ENCODE measurements at regions not wholly inside any gene's neighbourhood (a gene's known extent, or its start where the extent isn't known, plus 50 kb on each side); places are given as distances from the start of the nearest gene placed in this dataset.
"Not testable (repeated sequence)": the region's sequence is repeated elsewhere in the genome, so short reads cannot be mapped to it uniquely, and the experiment has no call there.

DNA sequence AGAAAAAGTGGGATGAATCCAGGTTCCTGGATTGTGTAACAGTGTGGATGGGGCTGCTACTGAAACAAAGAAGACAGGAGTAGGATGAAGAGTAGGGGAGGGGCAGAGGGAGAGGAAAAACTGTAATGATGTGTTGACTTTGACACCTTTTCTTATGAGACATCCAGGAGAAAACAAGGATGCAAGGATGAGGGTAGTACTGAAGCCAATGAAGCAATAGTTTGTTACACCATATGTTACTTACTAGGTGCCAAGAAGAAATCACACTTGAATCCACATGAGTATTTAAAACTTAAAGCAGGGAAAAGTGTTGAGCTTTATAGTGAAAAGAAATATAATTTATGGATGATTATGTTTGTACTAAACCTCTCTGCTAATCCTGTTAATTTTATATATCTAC lies 420.6 kb downstream of the ARL4A start:
- Mint-ChIP-seq H3K4me1 (ENCODE audit: low read depth) (no peaks in the 10 kb centered on the region), H3K36me3 (ENCODE audit: low read depth) (no peaks in the 10 kb centered on the region), H3K9me3 (no peaks in the 10 kb centered on the region), H3K27me3 (no peaks in the 10 kb centered on the region), H3K27ac (no peak overlapping the region), H3K4me3 (no peak overlapping the region)
- DNase-seq = no peak

- Mint-ChIP-seq H3K36me3 (ENCODE audit: low read depth) (no peaks in the 10 kb centered on the region), H3K4me1 (ENCODE audit: low read depth) (no peaks in the 10 kb centered on the region), H3K27me3 (no peaks in the 10 kb centered on the region), H3K4me3 (no peak overlapping the region), H3K27ac (no peak overlapping the region), H3K9me3 (no peaks in the 10 kb centered on the region)
- no peak for DNase-seq
Observed at GRCh38 chr7:13109201-13109600, 421.8 kb downstream of the ARL4A start.

GRCh38 chr7:13110107-13110506 lies 422.7 kb downstream of the ARL4A start:
- Mint-ChIP-seq H3K27me3 (peaks cover 4% of the 10 kb centered on the region), H3K36me3 (ENCODE audit: low read depth) (no peaks in the 10 kb centered on the region), H3K9me3 (no peaks in the 10 kb centered on the region), H3K4me1 (ENCODE audit: low read depth) (no peaks in the 10 kb centered on the region), H3K27ac (no peak overlapping the region), H3K4me3 (no peak overlapping the region)
- DNase-seq = no peak

DNA sequence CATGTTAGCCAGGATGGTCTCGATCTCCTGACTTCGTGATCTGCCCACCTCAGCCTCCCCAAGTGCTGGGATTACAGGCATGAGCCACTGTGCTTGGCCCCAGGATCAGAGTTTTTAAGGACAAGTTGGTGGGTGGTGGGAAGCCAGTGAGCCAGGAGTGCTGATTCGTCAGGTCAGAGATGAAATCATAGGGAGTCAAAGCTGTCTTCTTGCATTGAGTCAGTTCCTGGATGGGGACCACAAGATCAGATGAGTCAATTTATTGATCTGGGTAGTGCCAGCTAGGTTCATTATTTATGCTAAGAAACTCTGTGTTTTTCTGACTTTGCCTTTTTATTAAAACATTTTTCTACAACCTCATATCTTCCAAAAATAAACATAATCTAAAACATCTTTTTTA lies 423.8 kb downstream of the ARL4A start:
- Mint-ChIP-seq H3K27ac (no peak overlapping the region), H3K4me3 (no peak overlapping the region), H3K27me3 (peaks cover 4% of the 10 kb centered on the region), H3K36me3 (ENCODE audit: low read depth) (no peaks in the 10 kb centered on the region), H3K9me3 (no peaks in the 10 kb centered on the region), H3K4me1 (ENCODE audit: low read depth) (no peaks in the 10 kb centered on the region)
- no peak for DNase-seq

GRCh38 chr7:13114240-13114639 lies 426.8 kb downstream of the ARL4A start:
- not testable (repeated sequence) for DNase-seq; H3K4me1 Mint-ChIP-seq (ENCODE audit: low read depth); H3K27me3 Mint-ChIP-seq; H3K36me3 Mint-ChIP-seq (ENCODE audit: low read depth); H3K4me3 Mint-ChIP-seq; H3K27ac Mint-ChIP-seq; H3K9me3 Mint-ChIP-seq

GRCh38 chr7:13115157-13115772 lies 427.8 kb downstream of the ARL4A start:
- Mint-ChIP-seq H3K27ac (no peak overlapping the region), H3K27me3 (peaks cover 4% of the 10 kb centered on the region), H3K36me3 (ENCODE audit: low read depth) (no peaks in the 10 kb centered on the region), H3K4me3 (no peak overlapping the region), H3K9me3 (no peaks in the 10 kb centered on the region), H3K4me1 (ENCODE audit: low read depth) (no peaks in the 10 kb centered on the region)
- DNase-seq = no peak

- Mint-ChIP-seq H3K27me3 (peaks cover 4% of the 10 kb centered on the region), H3K4me3 (no peak overlapping the region), H3K4me1 (ENCODE audit: low read depth) (no peaks in the 10 kb centered on the region), H3K27ac (no peak overlapping the region), H3K36me3 (ENCODE audit: low read depth) (no peaks in the 10 kb centered on the region), H3K9me3 (no peaks in the 10 kb centered on the region)
- no peak for DNase-seq
Observed at GRCh38 chr7:13115855-13116254, 428.4 kb downstream of the ARL4A start.

DNA sequence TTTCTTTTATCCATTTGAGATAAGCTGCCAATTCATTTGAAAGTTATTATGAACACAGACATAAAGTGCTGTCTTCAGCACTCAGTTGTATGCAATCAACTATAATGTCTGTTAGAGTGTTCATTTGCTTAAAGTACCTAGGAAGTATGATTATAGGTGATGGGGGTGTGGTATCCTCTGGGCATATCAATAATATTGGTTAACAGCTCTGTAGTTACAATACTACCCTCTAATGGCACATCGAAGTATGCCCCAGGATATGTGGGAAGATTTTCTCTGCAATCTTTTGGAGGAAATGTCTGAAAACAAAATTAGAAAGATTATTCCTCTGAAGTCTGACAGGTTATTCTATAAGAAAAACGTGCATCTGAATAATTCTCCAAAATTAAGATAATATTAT lies 429.7 kb downstream of the ARL4A start:
- no peak for DNase-seq
- H3K4me1 Mint-ChIP-seq (ENCODE audit: low read depth) = no peaks in the 10 kb centered on the region
- H3K27ac Mint-ChIP-seq = no peak overlapping the region
- peaks cover 4% of the 10 kb centered on the region for H3K27me3 Mint-ChIP-seq
- H3K36me3 Mint-ChIP-seq (ENCODE audit: low read depth) = no peaks in the 10 kb centered on the region
- no peaks in the 10 kb centered on the region for H3K9me3 Mint-ChIP-seq
- H3K4me3 Mint-ChIP-seq = no peak overlapping the region

DNA sequence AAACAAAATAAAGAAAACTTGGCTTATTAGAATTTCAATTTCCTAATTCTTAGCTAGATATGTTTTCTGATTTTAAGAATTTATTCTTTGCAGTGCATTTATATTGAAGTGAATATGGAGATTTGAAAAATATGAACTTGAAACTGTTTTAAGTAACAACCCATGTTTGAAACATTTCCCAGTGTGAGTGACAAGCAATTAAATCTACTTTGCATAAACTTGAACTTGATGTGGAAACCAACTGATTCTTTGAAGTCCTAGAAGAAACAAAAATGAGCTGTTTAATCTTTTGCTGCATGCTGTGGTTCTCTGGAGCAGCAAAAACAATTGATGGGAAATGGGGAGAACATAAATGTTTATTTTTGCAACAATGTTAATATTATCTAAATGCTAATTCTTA lies 430.2 kb downstream of the ARL4A start:
- no peaks in the 10 kb centered on the region for H3K9me3 Mint-ChIP-seq
- H3K36me3 Mint-ChIP-seq (ENCODE audit: low read depth) = no peaks in the 10 kb centered on the region
- peaks cover 4% of the 10 kb centered on the region for H3K27me3 Mint-ChIP-seq
- DNase-seq = no peak
- no peak overlapping the region for H3K27ac Mint-ChIP-seq
- H3K4me3 Mint-ChIP-seq = no peak overlapping the region
- H3K4me1 Mint-ChIP-seq (ENCODE audit: low read depth) = no peaks in the 10 kb centered on the region

- H3K27me3 Mint-ChIP-seq = peaks cover 11% of the 10 kb centered on the region
- H3K27ac Mint-ChIP-seq; H3K36me3 Mint-ChIP-seq (ENCODE audit: low read depth); H3K9me3 Mint-ChIP-seq; H3K4me1 Mint-ChIP-seq (ENCODE audit: low read depth); DNase-seq; H3K4me3 Mint-ChIP-seq: not testable (repeated sequence)
Observed at GRCh38 chr7:13124629-13125028, 437.2 kb downstream of the ARL4A start.

DNA sequence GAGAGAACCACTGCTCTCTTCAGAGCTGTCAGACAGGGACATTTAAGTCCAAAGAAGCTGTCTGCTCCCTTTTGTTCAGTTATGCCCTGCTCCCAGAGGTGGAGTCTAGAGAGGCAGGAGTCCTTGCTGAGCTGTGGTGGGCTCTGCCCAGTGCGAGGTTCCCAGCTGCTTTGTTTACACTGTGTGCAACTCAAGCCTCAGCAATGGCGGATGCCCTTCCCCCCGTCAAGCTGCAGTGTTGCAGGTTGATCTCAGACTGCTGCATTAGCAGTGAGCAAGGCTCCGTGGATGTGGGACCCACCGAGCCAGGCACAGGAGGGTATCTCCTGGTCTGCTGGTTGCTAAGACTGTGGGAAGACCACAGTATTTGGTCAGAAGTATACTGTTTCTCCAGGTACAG lies 438.9 kb downstream of the ARL4A start:
- Mint-ChIP-seq H3K27ac (no peak overlapping the region), H3K27me3 (peaks cover 18% of the 10 kb centered on the region), H3K36me3 (ENCODE audit: low read depth) (no peaks in the 10 kb centered on the region), H3K4me3 (no peak overlapping the region), H3K9me3 (peaks cover 8% of the 10 kb centered on the region), H3K4me1 (ENCODE audit: low read depth) (no peaks in the 10 kb centered on the region)
- no peak for DNase-seq

GRCh38 chr7:13130321-13130720 lies 442.9 kb downstream of the ARL4A start:
- H3K9me3 Mint-ChIP-seq = peaks cover 3% of the 10 kb centered on the region
- H3K27me3 Mint-ChIP-seq = peaks cover 20% of the 10 kb centered on the region
- DNase-seq = no peak
- no peak overlapping the region for H3K27ac Mint-ChIP-seq
- H3K4me1 Mint-ChIP-seq (ENCODE audit: low read depth) = no peaks in the 10 kb centered on the region
- H3K4me3 Mint-ChIP-seq = no peak overlapping the region
- H3K36me3 Mint-ChIP-seq (ENCODE audit: low read depth) = no peaks in the 10 kb centered on the region

GRCh38 chr7:13130906-13131305 lies 443.5 kb downstream of the ARL4A start:
- DNase-seq; H3K4me1 Mint-ChIP-seq (ENCODE audit: low read depth); H3K36me3 Mint-ChIP-seq (ENCODE audit: low read depth); H3K4me3 Mint-ChIP-seq; H3K9me3 Mint-ChIP-seq; H3K27ac Mint-ChIP-seq: not testable (repeated sequence)
- peaks cover 18% of the 10 kb centered on the region for H3K27me3 Mint-ChIP-seq

GRCh38 chr7:13132314-13132713 lies 444.9 kb downstream of the ARL4A start:
- no peak for DNase-seq
- Mint-ChIP-seq H3K27ac (no peak overlapping the region), H3K36me3 (ENCODE audit: low read depth) (no peaks in the 10 kb centered on the region), H3K27me3 (peaks cover 18% of the 10 kb centered on the region), H3K4me1 (ENCODE audit: low read depth) (no peaks in the 10 kb centered on the region), H3K9me3 (peaks cover 9% of the 10 kb centered on the region), H3K4me3 (no peak overlapping the region)

DNA sequence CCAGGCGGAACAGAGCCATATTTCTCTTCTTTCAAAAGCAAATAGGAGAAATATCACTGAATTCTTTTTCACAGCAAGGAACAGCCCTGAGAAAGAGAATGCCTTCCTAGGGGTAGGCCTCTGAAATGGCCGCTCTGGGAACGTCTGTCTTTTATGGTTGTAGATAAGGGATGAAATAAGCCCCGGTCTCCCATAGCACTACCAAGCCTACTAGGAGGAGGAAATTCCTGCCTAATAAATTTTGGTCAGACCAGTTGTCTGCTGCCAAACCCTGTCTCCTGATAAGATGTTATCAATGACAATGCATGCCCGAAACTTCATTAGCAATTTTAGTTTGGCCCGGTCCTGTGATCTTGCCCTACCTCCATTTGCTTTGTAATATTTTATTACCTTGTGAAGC lies 448.9 kb downstream of the ARL4A start:
- not testable (repeated sequence) for H3K36me3 Mint-ChIP-seq (ENCODE audit: low read depth); H3K4me1 Mint-ChIP-seq (ENCODE audit: low read depth); DNase-seq; H3K9me3 Mint-ChIP-seq; H3K27ac Mint-ChIP-seq; H3K4me3 Mint-ChIP-seq; H3K27me3 Mint-ChIP-seq

DNA sequence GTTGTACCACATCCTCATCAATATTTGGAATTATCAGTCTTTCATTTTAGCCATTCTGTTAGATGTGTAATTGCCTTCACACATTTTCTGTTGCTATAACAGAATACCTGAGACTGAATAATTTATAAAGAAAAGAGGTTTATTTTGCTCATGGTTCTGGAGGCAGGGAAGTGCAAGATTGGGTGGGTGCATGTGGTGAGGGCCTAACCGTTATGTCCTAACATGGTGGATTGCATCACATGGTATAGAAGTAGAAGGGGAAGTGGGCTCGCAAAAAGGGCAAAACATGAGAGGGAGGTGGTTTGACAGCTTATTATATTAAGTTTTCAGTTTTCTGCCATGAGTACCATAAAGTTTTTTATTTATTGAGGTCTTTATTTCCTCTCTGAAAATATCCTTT lies 452.0 kb downstream of the ARL4A start:
- Mint-ChIP-seq H3K9me3 (peaks cover 9% of the 10 kb centered on the region), H3K36me3 (ENCODE audit: low read depth) (no peaks in the 10 kb centered on the region), H3K4me1 (ENCODE audit: low read depth) (no peaks in the 10 kb centered on the region), H3K27ac (no peak overlapping the region), H3K27me3 (no peaks in the 10 kb centered on the region), H3K4me3 (no peak overlapping the region)
- DNase-seq = no peak

Measured in activated T-cell treated with anti-CD3 and anti-CD28 coated beads, Interleukin-2, amount 50 U/mL, for 24 hours (primary cell).